OCI-LY1 (cell line): ENCODE measurements at regions not wholly inside any gene's neighbourhood (a gene's known extent, or its start where the extent isn't known, plus 50 kb on each side); places are given as distances from the start of the nearest gene placed in this dataset.

ENCODE experiments used
- EZH2 ChIP-seq: fragments of 200-600 bp; sonication (generic), shearing (Covaris generic); IDR thresholded peaks from 2 replicates; pipeline ENCODE4 v1.8.0; 2017; ENCODE audit warnings: borderline replicate concordance, mixed run types, mild to moderate bottlenecking, antibody characterized with exemption, low read length, moderate library complexity, mixed read lengths
- TF ChIP-seq, protein P1 (sequence below): fragments of 200-600 bp; sonication (generic), shearing (Covaris generic); IDR thresholded peaks from 2 replicates; pipeline ENCODE4 v1.5.1; 2017; ENCODE audit warnings: mild to moderate bottlenecking, antibody characterized with exemption, low read length, moderate library complexity, mixed read lengths

GRCh38 chr6:68497927-68498326 lies 137.2 kb upstream of the ADGRB3 start:
- TF ChIP-seq, protein P1, sequence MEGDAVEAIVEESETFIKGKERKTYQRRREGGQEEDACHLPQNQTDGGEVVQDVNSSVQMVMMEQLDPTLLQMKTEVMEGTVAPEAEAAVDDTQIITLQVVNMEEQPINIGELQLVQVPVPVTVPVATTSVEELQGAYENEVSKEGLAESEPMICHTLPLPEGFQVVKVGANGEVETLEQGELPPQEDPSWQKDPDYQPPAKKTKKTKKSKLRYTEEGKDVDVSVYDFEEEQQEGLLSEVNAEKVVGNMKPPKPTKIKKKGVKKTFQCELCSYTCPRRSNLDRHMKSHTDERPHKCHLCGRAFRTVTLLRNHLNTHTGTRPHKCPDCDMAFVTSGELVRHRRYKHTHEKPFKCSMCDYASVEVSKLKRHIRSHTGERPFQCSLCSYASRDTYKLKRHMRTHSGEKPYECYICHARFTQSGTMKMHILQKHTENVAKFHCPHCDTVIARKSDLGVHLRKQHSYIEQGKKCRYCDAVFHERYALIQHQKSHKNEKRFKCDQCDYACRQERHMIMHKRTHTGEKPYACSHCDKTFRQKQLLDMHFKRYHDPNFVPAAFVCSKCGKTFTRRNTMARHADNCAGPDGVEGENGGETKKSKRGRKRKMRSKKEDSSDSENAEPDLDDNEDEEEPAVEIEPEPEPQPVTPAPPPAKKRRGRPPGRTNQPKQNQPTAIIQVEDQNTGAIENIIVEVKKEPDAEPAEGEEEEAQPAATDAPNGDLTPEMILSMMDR = no peak
- TF ChIP-seq EZH2 = no peak
